ENCODE measurements at regions not wholly inside any gene's neighbourhood (a gene's known extent, or its start where the extent isn't known, plus 50 kb on each side); places are given as distances from the start of the nearest gene placed in this dataset.

- TF ChIP-seq EZH2phosphoT487 (conservative IDR thresholded peaks at IDR 0.05; ENCODE audit: low read length), result no peak
- TF ChIP-seq CTCF (IDR thresholded peaks at IDR 0.05; ENCODE audit: insufficient read depth, low read length, poor library complexity, severe bottlenecking), result no peak
Measured at GRCh38 chr17:5703736-5704135, 119.4 kb upstream of the NLRP1 start.

Measured in SU-DHL-6 (cell line).